ENCODE measurements at regions not wholly inside any gene's neighbourhood (a gene's known extent, or its start where the extent isn't known, plus 50 kb on each side); places are given as distances from the start of the nearest gene placed in this dataset.

- H3K36me3 Mint-ChIP-seq (ENCODE audit: low read depth): no peaks in the 10 kb centered on the region
- no peaks in the 10 kb centered on the region for H3K4me1 Mint-ChIP-seq
- peaks cover 11% of the 10 kb centered on the region for H3K9me3 Mint-ChIP-seq
- DNase-seq (no peak), ATAC-seq (no peak)
- no peak overlapping the region for H3K4me3 Mint-ChIP-seq
- H3K27ac Mint-ChIP-seq: no peak overlapping the region
- peaks cover 3% of the 10 kb centered on the region for H3K27me3 Mint-ChIP-seq
Observed at GRCh38 chr7:42315631-42316030, 78.6 kb upstream of the GLI3 start.

DNA sequence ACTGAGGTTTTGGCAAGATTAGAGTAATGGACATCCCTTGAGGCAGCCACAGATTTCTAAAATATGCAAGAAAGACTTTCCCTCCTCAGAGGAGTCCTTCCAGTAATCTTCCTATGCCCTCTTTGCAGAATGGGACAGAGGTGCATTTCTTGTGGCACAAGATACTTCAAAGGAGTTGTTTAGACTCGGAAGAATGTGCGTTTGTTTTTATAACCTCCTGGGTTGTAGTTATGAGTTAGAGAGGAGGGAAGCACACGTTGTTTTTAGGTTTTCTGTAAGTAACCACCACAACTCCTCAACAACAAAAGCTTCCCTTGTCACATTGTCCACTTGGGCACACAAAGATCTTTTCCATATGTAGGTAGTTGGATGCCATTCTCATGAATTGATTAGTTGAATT lies 78.1 kb upstream of the GLI3 start:
- Mint-ChIP-seq H3K27me3 (peaks cover 3% of the 10 kb centered on the region), H3K9me3 (peaks cover 11% of the 10 kb centered on the region), H3K36me3 (ENCODE audit: low read depth) (no peaks in the 10 kb centered on the region), H3K4me3 (no peak overlapping the region), H3K27ac (no peak overlapping the region), H3K4me1 (no peaks in the 10 kb centered on the region)
- ATAC-seq (no peak), DNase-seq (no peak)

DNA sequence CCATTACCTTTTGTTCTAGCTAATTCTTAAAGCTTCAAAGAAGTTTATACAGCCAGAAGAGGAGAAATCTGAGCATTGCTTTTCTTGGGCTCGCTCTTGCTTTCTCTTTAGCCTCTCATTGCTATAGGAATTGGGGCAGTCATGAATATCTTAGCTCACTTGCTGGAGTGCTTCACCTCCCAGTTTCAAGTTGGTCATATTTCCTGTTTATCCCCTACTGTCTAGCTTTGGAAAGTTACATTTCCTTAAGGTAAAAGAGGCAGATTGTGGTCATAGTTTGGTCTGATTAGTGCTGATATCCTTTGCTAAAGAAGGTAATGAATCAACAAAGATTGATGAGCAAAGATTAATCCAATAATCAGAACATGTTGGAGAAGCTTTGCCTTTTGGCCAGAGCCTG lies 77.7 kb upstream of the GLI3 start:
- peaks cover 3% of the 10 kb centered on the region for H3K27me3 Mint-ChIP-seq
- H3K4me3 Mint-ChIP-seq: no peak overlapping the region
- ATAC-seq (no peak), DNase-seq (no peak)
- H3K4me1 Mint-ChIP-seq: no peaks in the 10 kb centered on the region
- peaks cover 11% of the 10 kb centered on the region for H3K9me3 Mint-ChIP-seq
- H3K36me3 Mint-ChIP-seq (ENCODE audit: low read depth): no peaks in the 10 kb centered on the region
- H3K27ac Mint-ChIP-seq: no peak overlapping the region

GRCh38 chr7:42311195-42311594 lies 74.2 kb upstream of the GLI3 start:
- Mint-ChIP-seq H3K4me3 (no peak overlapping the region), H3K27me3 (peaks cover 3% of the 10 kb centered on the region), H3K9me3 (peaks cover 11% of the 10 kb centered on the region), H3K36me3 (ENCODE audit: low read depth) (no peaks in the 10 kb centered on the region), H3K4me1 (no peaks in the 10 kb centered on the region), H3K27ac (no peak overlapping the region)
- ATAC-seq: no peak
- no peak for DNase-seq

GRCh38 chr7:42292991-42293521 lies 56.0 kb upstream of the GLI3 start:
- H3K9me3 Mint-ChIP-seq: no peaks in the 10 kb centered on the region
- ATAC-seq: no peak
- no peaks in the 10 kb centered on the region for H3K36me3 Mint-ChIP-seq (ENCODE audit: low read depth)
- DNase-seq: no peak
- H3K27ac Mint-ChIP-seq: no peak overlapping the region
- H3K4me1 Mint-ChIP-seq: no peaks in the 10 kb centered on the region
- no peaks in the 10 kb centered on the region for H3K27me3 Mint-ChIP-seq
- no peak overlapping the region for H3K4me3 Mint-ChIP-seq

GRCh38 chr7:42289473-42289872 lies 52.5 kb upstream of the GLI3 start:
- no peaks in the 10 kb centered on the region for H3K36me3 Mint-ChIP-seq (ENCODE audit: low read depth)
- DNase-seq (no peak), ATAC-seq (no peak)
- no peaks in the 10 kb centered on the region for H3K27me3 Mint-ChIP-seq
- H3K4me1 Mint-ChIP-seq: no peaks in the 10 kb centered on the region
- no peaks in the 10 kb centered on the region for H3K9me3 Mint-ChIP-seq
- no peak overlapping the region for H3K4me3 Mint-ChIP-seq
- no peak overlapping the region for H3K27ac Mint-ChIP-seq
